Right lobe of liver (tissue), 6 donors: ENCODE measurements at regions not wholly inside any gene's neighbourhood (a gene's known extent, or its start where the extent isn't known, plus 50 kb on each side); places are given as distances from the start of the nearest gene placed in this dataset.
"Not testable (repeated sequence)": the region's sequence is repeated elsewhere in the genome, so short reads cannot be mapped to it uniquely, and the experiment has no call there.

ENCODE experiments used
- ATAC-seq, 4 donors: fragments of 200-7000 bp; cut with Tn5 transposase; one replicate each; pipeline ENCODE4 v1.9.1; 2020; ENCODE audit warnings: mild to moderate bottlenecking in 4 of 4, moderate library complexity in 4 of 4
- DNase-seq, 3 donors: peaks; one replicate each; pipeline ENCODE4 v3.0.0-alpha.2; 2020
- H3K27ac ChIP-seq, 3 donors: fragments of 200-600 bp; one replicate each; pipeline ENCODE4 v1.8.0; 2022
- H3K27me3 ChIP-seq, 2 donors: fragments of 200-600 bp; one replicate each; pipeline ENCODE4 v1.8.0; 2022
- H3K36me3 ChIP-seq, 4 donors: fragments of 200-600 bp; sonication (generic) in 1 of 4; one replicate each; pipeline versions ENCODE4 v1.5.1 to v1.8.0; 2017 to 2022; ENCODE audit warnings: control low read depth in 1 of 4
- H3K4me1 ChIP-seq, 4 donors: fragments of 200-600 bp; sonication (generic) in 1 of 4; one replicate each; pipeline versions ENCODE4 v1.5.1 to v1.8.0; 2017 to 2022; ENCODE audit warnings: control low read depth in 1 of 4
- H3K4me3 ChIP-seq, 3 donors: fragments of 200-600 bp; one replicate each; pipeline ENCODE4 v1.8.0; 2022
- H3K9me3 ChIP-seq, 4 donors: fragments of 200-600 bp; sonication (generic) in 1 of 4; one replicate each; pipeline versions ENCODE4 v1.5.1 to v1.8.0; 2017 to 2022; ENCODE audit warnings: control low read depth in 1 of 4
- CTCF ChIP-seq, 4 donors: fragments of 200-600 bp in 3 of 4; fragments of 450-650 bp in 1 of 4; IDR thresholded peaks; one replicate each; pipeline versions ENCODE4 v1.5.1 to v1.8.0; 2016 to 2022; ENCODE audit warnings: antibody characterized with exemption in 4 of 4, mild to moderate bottlenecking in 2 of 4
- POLR2A ChIP-seq: fragments of 450-650 bp; IDR thresholded peaks from one replicate; pipeline ENCODE4 v1.6.1; 2017; ENCODE audit warnings: antibody characterized with exemption, mild to moderate bottlenecking
- WGBS: methylation state at CpG from one replicate; pipeline ENCODE4 v1.1.6; 2018; ENCODE audit warnings: low coverage, low lambda C conversion rate; ENCODE audit not compliant: insufficient coverage; ENCODE audit errors: missing lambda C conversion rate; 5-methylcytosine and 5-hydroxymethylcytosine counted together
- intact Hi-C, 2 donors: fragments of 100-400 bp; cut with DNase I; formaldehyde crosslinking; loops; one replicate each; pipeline versions ENCODE4 v1.11.2 to v1.14.1; 2022
- donor health status: DM: no; HTN: yes; CAD: no.
- donor health status: DM: no; HTN: no; CAD: no.
- donor health status: DM: no; HTN: no; CAD: no.
- donor health status: DM: no; HTN: yes; CAD: no.
- donor health status: DM: no; HTN: yes; CAD: no.

GRCh38 chr5:136586196-136586595 lies 220.9 kb upstream of the TRPC7 start:
- no peaks in the 10 kb centered on the region for H3K9me3 ChIP-seq
- no peaks in the 10 kb centered on the region for H3K4me1 ChIP-seq
- DNase-seq = no peak
- H3K27me3 ChIP-seq = no peaks in the 10 kb centered on the region
- no peak overlapping the region for H3K4me3 ChIP-seq
- WGBS = 39% methylated on average over 2 of the region's 2 CpGs
- H3K27ac ChIP-seq = no peak overlapping the region
- ATAC-seq = no peak
- H3K36me3 ChIP-seq = no peaks in the 10 kb centered on the region
- intact Hi-C loops = no loop called here
- TF ChIP-seq POLR2A (no peak), CTCF (IDR thresholded peaks at IDR 0.05) (no peak)

GRCh38 chr5:136584474-136584873 lies 219.1 kb upstream of the TRPC7 start:
- Histone ChIP-seq H3K36me3 (no peaks in the 10 kb centered on the region), H3K4me1 (no peaks in the 10 kb centered on the region), H3K27ac (no peak overlapping the region), H3K9me3 (no peaks in the 10 kb centered on the region), H3K4me3 (no peak overlapping the region), H3K27me3 (no peaks in the 10 kb centered on the region)
- intact Hi-C loops = no loop called here
- DNase-seq (no peak), ATAC-seq (no peak)
- no peak for TF ChIP-seq CTCF (IDR thresholded peaks at IDR 0.05)
- no peak for TF ChIP-seq POLR2A
- WGBS = 89% methylated on average over 4 of the region's 4 CpGs

- TF ChIP-seq CTCF (IDR thresholded peaks at IDR 0.05) (no peak), POLR2A (no peak)
- no peak overlapping the region for H3K4me3 ChIP-seq
- ATAC-seq (no peak), DNase-seq (no peak)
- no peaks in the 10 kb centered on the region for H3K9me3 ChIP-seq
- 37% methylated on average over 3 of the region's 3 CpGs for WGBS
- H3K36me3 ChIP-seq = no peaks in the 10 kb centered on the region
- H3K4me1 ChIP-seq = no peaks in the 10 kb centered on the region
- no peak overlapping the region for H3K27ac ChIP-seq
- intact Hi-C loops = no loop called here
- no peaks in the 10 kb centered on the region for H3K27me3 ChIP-seq
Measured at GRCh38 chr5:136579238-136579637, 213.9 kb upstream of the TRPC7 start.

- H3K36me3 ChIP-seq, DNase-seq, H3K4me1 ChIP-seq, H3K27me3 ChIP-seq, H3K4me3 ChIP-seq, H3K9me3 ChIP-seq, ATAC-seq, intact Hi-C loops, H3K27ac ChIP-seq: not testable (repeated sequence)
Measured at GRCh38 chr5:136569875-136570274, 204.5 kb upstream of the TRPC7 start.

- H3K27ac ChIP-seq, ATAC-seq, H3K27me3 ChIP-seq, intact Hi-C loops, H3K9me3 ChIP-seq, DNase-seq, H3K4me3 ChIP-seq, H3K36me3 ChIP-seq, H3K4me1 ChIP-seq: not testable (repeated sequence)
- WGBS = 34% methylated on average over 3 of the region's 3 CpGs
Measured at GRCh38 chr5:136565457-136565856, 200.1 kb upstream of the TRPC7 start.

GRCh38 chr5:136565050-136565449 lies 199.7 kb upstream of the TRPC7 start:
- H3K27ac ChIP-seq, H3K27me3 ChIP-seq, ATAC-seq, H3K36me3 ChIP-seq, H3K4me1 ChIP-seq, intact Hi-C loops, H3K9me3 ChIP-seq, DNase-seq, H3K4me3 ChIP-seq: not testable (repeated sequence)
- WGBS = 38% methylated on average over 1 of the region's 1 CpG

- H3K27me3 ChIP-seq, ATAC-seq, DNase-seq, H3K36me3 ChIP-seq, H3K4me3 ChIP-seq, H3K27ac ChIP-seq, H3K9me3 ChIP-seq, H3K4me1 ChIP-seq, intact Hi-C loops: not testable (repeated sequence)
- 53% methylated on average over 4 of the region's 5 CpGs for WGBS
Measured at GRCh38 chr5:136564431-136564830, 199.1 kb upstream of the TRPC7 start.
